LNCAP (cell line): ENCODE measurements at regions not wholly inside any gene's neighbourhood (a gene's known extent, or its start where the extent isn't known, plus 50 kb on each side); places are given as distances from the start of the nearest gene placed in this dataset.

ENCODE experiments used
- TF ChIP-seq, protein P1 (sequence below): fragments of 450-650 bp; IDR thresholded peaks from 2 replicates; pipeline ENCODE4 v1.5.1; 2017; ENCODE audit warnings: mild to moderate bottlenecking

DNA sequence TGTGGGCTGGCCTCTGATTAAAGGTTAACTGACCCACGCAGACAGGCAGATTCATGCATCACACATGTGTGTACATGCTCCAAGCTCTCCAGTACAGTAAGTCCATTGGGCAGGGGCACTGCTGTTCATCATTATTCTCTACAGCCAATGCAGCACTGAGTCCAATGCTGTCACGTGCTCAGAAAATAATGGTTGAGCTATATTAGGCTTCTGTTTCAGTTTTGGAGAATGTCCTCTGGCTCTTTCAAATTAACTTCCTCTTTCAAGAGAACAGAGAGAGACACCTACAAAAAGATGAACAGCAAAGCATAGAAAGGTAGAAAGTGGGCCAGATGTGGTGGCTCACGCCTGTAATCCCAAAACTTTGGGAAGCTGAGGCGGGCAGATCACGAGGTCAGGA, 202.6 kb downstream of the MEX3B start:
- TF ChIP-seq, protein P1, sequence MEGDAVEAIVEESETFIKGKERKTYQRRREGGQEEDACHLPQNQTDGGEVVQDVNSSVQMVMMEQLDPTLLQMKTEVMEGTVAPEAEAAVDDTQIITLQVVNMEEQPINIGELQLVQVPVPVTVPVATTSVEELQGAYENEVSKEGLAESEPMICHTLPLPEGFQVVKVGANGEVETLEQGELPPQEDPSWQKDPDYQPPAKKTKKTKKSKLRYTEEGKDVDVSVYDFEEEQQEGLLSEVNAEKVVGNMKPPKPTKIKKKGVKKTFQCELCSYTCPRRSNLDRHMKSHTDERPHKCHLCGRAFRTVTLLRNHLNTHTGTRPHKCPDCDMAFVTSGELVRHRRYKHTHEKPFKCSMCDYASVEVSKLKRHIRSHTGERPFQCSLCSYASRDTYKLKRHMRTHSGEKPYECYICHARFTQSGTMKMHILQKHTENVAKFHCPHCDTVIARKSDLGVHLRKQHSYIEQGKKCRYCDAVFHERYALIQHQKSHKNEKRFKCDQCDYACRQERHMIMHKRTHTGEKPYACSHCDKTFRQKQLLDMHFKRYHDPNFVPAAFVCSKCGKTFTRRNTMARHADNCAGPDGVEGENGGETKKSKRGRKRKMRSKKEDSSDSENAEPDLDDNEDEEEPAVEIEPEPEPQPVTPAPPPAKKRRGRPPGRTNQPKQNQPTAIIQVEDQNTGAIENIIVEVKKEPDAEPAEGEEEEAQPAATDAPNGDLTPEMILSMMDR: no peak

DNA sequence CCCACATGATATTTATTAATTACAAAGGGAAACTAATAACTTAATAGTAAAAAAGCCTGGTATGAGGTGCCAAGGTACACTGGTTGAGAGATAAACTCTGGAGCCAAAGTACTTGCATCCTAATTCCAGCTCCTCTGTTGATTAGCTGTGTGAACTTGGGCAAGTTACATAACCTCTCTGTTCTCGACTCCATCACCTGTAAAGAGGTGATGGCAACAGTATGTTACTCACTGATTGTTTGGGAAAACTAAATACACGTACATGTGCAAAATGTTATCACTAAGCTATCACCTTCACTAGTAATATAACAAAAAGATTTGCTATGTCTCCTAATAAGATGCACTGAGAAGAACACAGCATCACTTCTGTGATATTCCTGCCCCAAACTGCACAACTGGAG, 206.4 kb downstream of the MEX3B start:
- TF ChIP-seq, protein P1: no peak

DNA sequence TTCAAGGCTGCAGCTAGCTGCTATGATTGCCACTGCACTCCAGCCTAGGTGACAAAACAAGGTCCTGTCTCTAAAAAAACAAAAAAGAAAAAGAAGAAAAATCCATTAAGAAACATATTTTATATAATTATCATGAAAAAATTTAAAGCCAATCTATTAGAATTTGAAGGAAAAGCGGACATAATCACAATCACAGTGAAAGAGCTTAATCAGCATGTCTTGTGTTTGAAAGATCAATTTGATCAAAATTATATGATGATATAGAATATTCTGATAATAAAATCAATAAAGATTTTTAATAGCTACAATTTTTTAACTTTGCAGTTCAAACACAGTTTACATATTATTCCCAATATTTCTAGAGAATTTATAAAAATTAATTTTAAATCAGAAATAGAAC, 210.1 kb downstream of the MEX3B start:
- TF ChIP-seq, protein P1: no peak

DNA sequence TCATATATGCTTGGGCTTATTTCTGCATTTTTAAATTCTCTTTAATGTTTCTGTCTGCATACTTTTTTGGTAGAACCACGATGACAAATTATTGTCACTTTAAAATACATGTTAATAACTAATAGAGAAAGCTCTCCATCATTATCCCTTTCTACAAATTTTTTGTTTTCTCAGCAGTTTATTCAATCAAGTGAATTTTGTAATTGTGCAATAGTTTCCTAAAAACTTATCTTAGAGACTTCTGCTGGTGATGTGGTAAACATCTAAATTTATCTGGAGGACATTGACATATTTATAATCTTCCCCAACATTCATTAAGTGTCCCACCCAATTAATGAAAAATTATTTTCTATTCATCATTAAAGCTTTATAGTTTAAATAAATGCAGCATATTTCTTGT, 215.3 kb downstream of the MEX3B start:
- TF ChIP-seq, protein P1: no peak

DNA sequence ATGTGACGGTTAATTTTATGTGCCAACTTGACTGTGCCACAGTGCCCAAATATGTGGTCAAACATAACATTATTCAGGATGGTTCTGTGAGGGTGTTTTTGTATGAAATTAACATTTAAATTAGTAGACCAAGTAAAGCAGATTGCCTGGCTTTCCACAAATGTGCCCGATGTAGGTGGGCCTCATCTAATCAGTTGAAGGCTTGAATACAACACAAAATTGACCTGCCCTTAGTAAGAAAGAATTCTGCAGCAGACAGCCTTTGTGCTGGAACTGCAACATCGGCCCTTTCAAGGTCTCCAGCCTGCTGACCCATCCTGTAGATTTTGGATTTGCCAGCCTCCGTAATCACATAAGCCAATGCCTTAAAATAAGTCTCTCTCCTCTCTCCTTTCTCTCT, 215.9 kb downstream of the MEX3B start:
- TF ChIP-seq, protein P1: no peak

DNA sequence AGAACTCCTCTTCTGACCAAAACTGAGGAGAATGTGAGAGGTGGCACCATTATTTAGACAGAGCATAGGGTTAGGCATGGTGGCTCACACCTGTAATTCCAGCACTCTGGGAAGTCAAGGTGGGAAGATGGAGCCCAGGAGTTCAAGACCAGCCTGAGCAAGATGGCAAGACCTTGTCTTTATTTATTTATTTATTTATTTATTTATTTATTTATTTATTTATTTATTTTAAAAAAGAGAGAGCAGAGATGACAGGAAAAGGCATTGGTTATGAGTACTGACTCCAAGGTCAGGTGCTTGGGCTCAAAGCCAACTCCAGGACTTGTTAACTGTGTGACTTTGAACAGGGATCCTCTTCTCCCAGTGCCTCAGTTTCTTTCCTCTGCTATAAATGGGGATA, 217.7 kb downstream of the MEX3B start:
- TF ChIP-seq, protein P1: no peak

DNA sequence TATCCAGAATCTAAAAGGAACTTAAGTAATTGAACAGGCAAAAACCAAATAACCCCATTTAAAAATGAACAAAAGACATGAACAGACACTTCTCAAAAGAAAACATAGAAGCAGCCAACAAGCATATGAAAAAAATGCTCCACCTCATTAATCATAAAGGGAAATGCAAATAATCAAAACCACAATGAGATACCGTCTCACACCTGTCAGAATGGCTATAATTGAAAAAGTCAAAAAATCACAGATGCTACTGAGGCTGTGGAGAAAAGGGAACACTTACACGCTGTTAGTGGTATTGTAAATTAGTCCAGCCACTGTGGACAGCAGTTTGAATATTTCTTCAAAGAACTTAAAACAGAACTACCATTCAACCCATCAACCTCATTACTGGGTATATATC, 220.7 kb downstream of the MEX3B start:
- TF ChIP-seq, protein P1: no peak

DNA sequence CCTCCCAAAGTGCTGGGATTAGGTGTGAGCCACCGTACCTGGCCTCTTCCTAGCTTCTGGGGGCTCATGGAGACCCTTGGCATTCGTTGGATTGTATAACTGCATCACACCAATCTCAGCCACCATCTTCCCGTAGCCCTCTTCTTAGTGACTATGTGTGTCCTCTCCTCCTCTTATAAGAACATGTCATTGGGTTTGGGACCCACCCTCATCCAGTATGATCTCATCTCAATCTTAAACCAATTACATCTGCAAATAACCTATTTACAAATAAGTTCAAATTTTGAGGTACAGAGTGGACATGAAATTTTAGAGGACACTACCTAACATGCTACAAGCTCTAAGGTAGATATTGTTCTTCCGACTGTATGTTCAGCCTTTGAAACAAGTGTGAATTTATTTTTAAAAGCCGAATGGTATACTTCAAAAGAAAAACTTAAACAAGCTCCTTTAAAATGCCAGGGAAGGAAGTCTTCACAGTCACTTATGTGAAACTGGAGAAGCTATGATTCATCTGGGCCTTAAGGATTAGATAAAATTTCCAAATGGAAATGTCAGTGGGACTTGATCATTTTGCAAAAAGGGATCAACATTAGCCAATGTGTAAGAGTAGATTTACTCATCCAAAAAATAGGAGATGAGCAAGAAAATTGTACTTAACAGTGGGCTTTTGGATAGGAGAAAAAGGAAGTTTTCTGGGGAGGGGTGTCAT, 225.7 kb downstream of the MEX3B start:
- TF ChIP-seq, protein P1: no peak
